ENCODE measurements at regions not wholly inside any gene's neighbourhood (a gene's known extent, or its start where the extent isn't known, plus 50 kb on each side); places are given as distances from the start of the nearest gene placed in this dataset.

GRCh38 chrX:9338986-9339385, 125.9 kb upstream of the TBL1X start:
- Histone ChIP-seq H2AK5ac (ENCODE audit: low read depth, low read length) (no peak overlapping the region), H4K8ac (ENCODE audit: extremely low read depth, insufficient read depth, low read length) (no peak overlapping the region), H4K5ac (ENCODE audit: insufficient read length, low read depth, low read length) (no peak overlapping the region), H3K18ac (ENCODE audit: extremely low read depth, low read length) (no peak overlapping the region), H3K23me2 (ENCODE audit: low read depth, low read length) (peaks cover 2% of the 10 kb centered on the region; the same call in 1 of the 2 replicates), H2BK20ac (ENCODE audit: low read length) (no peak overlapping the region), H3K36me3 (ENCODE audit: control insufficient read depth in 2 of 4, insufficient read depth in 4 of 4, low read length in 3 of 4) (no peaks in the 10 kb centered on the region), H3K9ac (replicated peaks in 1 of 4; ENCODE audit: extremely low read depth in 1 of 4, low read depth in 3 of 4, low read length in 3 of 4) (no peak overlapping the region), H3K4me3 (ENCODE audit: extremely low read depth in 1 of 4, insufficient read depth in 2 of 4, low read depth in 3 of 4, low read length in 4 of 4) (no peak overlapping the region), H3K23ac (ENCODE audit: insufficient read length) (no peak overlapping the region), H3K56ac (replicated peaks; ENCODE audit: insufficient read length, low read depth, low read length) (no peak overlapping the region), H3K4me1 (replicated peaks in 1 of 4; ENCODE audit: control insufficient read depth in 3 of 4, insufficient read depth in 4 of 4, low read length in 3 of 4) (peaks cover 0 to 9% (median 2%) of the 10 kb centered on the region in 4 experiments; a peak in 4 of 7 replicates), H3K4me2 (ENCODE audit: insufficient read depth in 1 of 2, low read depth in 2 of 2, low read length in 2 of 2) (no peak overlapping the region), H2BK12ac (ENCODE audit: low read depth, low read length) (no peak overlapping the region), H4K20me1 (replicated peaks in 1 of 2; ENCODE audit: control insufficient read depth in 1 of 2, insufficient read depth in 2 of 2, low read length in 2 of 2) (no peaks in the 10 kb centered on the region), H2BK120ac (replicated peaks; ENCODE audit: low read depth, low read length) (no peak overlapping the region), H3K27ac (ENCODE audit: low read depth, low read length) (no peak overlapping the region), H3K4ac (replicated peaks; ENCODE audit: insufficient read length, low read depth, low read length) (no peak overlapping the region), H2BK5ac (ENCODE audit: low read depth, low read length) (no peak overlapping the region), H3K14ac (ENCODE audit: insufficient read length) (no peak overlapping the region), H3K9me3 (ENCODE audit: insufficient read depth in 2 of 2, low read depth in 1 of 2, low read length in 1 of 2) (no peaks in the 10 kb centered on the region), H3K79me2 (ENCODE audit: control insufficient read depth in 1 of 2, insufficient read depth in 2 of 2, low read length in 2 of 2) (no peaks in the 10 kb centered on the region), H3K27me3 (replicated peaks in 1 of 4; ENCODE audit: control insufficient read depth in 3 of 4, extremely low read depth in 1 of 4, insufficient read depth in 3 of 4, low read length in 3 of 4) (no peaks in the 10 kb centered on the region), H3K79me1 (ENCODE audit: low read depth, low read length) (no peaks in the 10 kb centered on the region), H2BK15ac (ENCODE audit: low read length) (no peak overlapping the region), H2AFZ (ENCODE audit: low read length) (no peak overlapping the region), H4K91ac (replicated peaks; ENCODE audit: insufficient read length, low read length) (no peak overlapping the region)
- CTCF ChIA-PET (ENCODE audit: partially characterized antibody) = interaction anchor here (1.4 kb wide), 1 partner anchor 520 kb away, joined by 6 read pairs; no protein-coding TSS in a partner anchor
- TF ChIP-seq CHD1 (IDR thresholded peaks at IDR 0.05; ENCODE audit: low read depth, low read length) = no peak
- TF ChIP-seq FOSL1 (IDR thresholded peaks at IDR 0.05; ENCODE audit: insufficient read depth, low read depth, low read length) = no peak
- no peak for TF ChIP-seq TEAD4 (IDR thresholded peaks at IDR 0.05; ENCODE audit: low read depth, low read length)
- no peak for TF ChIP-seq CREB1 (IDR thresholded peaks at IDR 0.05)
- no peak for TF ChIP-seq SP2 (IDR thresholded peaks at IDR 0.05; ENCODE audit: low read length)
- FAIRE-seq (no peak), DNase-seq (ENCODE audit: low read depth in 1 of 2, low spot score in 2 of 2) (no peak)
- POLR2A ChIA-PET (ENCODE audit: partially characterized antibody) = no interaction called here
- WGBS, 2 experiments (ENCODE audit: extremely low coverage in 1 of 2, insufficient coverage in 1 of 2, insufficient read length in 1 of 2, insufficient replicate concordance in 2 of 2, low coverage in 1 of 2, low lambda C conversion rate in 2 of 2, missing lambda C conversion rate in 1 of 2) = no CpG with 5 or more reads among the region's 10 CpGs
